HEK293T (cell line): ENCODE measurements at regions not wholly inside any gene's neighbourhood (a gene's known extent, or its start where the extent isn't known, plus 50 kb on each side); places are given as distances from the start of the nearest gene placed in this dataset.

Experiments used
- SP1 ChIP-seq: fragments of 450-650 bp; IDR thresholded peaks from 2 replicates; pipeline ENCODE4 v1.6.1; 2017
- SUZ12 ChIP-seq: fragments of 450-650 bp; IDR thresholded peaks from 2 replicates; pipeline ENCODE4 v1.6.1; 2016; ENCODE audit warnings: mild to moderate bottlenecking
- TARDBP ChIP-seq: fragments of 450-650 bp; IDR thresholded peaks from 2 replicates; pipeline ENCODE4 v1.6.1; 2016
- ZNF384 ChIP-seq: fragments of 450-650 bp; IDR thresholded peaks from 2 replicates; pipeline ENCODE4 v1.6.1; 2016
- TF ChIP-seq, protein P1 (sequence below): fragments of 450-650 bp; IDR thresholded peaks from 2 replicates; pipeline ENCODE4 v1.6.1; 2016

DNA sequence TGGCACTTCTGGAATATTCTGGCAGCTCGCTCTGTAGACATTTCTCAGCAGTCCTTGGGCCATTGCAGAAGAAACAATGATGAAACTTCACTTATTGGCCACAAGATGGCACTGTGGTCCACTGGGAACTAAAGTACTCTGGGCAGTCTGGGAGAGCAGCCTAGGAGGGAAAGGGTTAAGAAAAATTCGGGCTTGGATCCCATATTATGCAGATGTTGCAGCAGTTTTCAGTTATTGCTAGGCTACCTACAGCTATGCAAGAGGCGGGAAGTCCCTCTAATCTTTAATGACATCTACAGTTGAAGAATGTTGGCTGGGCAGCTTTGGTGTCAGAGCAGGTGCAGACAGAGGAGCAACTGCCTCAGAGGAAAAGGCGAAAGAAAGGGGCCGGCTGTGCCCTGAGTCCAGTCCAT is 201.7 kb upstream of the PRSS58 start:
- TF ChIP-seq SUZ12 (no peak), ZNF384 (no peak), SP1 (no peak), TARDBP (no peak)
- TF ChIP-seq, protein P1, sequence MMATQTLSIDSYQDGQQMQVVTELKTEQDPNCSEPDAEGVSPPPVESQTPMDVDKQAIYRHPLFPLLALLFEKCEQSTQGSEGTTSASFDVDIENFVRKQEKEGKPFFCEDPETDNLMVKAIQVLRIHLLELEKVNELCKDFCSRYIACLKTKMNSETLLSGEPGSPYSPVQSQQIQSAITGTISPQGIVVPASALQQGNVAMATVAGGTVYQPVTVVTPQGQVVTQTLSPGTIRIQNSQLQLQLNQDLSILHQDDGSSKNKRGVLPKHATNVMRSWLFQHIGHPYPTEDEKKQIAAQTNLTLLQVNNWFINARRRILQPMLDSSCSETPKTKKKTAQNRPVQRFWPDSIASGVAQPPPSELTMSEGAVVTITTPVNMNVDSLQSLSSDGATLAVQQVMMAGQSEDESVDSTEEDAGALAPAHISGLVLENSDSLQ: no peak
